GF-D8 (cell line): ENCODE measurements at regions not wholly inside any gene's neighbourhood (a gene's known extent, or its start where the extent isn't known, plus 50 kb on each side); places are given as distances from the start of the nearest gene placed in this dataset.
A peak's percentile ranks its signal among the peaks of the same experiment; 100 is the strongest.

Experiments used
- DNase-seq: peaks from one replicate; lab custom pipeline; 2025; lab: John Stamatoyannopoulos, UW

DNA sequence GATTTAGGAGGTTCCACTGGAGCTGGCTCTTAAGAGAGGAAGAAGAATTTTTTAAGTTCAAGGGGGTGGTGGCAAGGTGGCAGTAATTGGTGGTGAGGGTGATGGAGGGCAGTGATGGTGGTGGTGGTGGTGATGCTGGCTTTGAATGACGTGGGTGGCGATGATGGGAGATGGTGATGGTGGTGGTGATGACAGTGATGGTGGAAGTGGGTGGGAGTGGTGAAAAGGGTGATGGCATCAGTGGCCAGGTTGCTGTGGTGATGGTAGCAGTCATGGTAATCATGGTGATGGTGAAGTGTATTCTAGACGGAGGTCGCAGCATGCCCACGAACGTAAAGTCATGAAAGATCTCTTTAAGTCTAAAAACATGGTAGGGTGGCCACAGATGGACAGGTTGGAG is 197.3 kb downstream of the PTEN start:
- no peak for DNase-seq

DNA sequence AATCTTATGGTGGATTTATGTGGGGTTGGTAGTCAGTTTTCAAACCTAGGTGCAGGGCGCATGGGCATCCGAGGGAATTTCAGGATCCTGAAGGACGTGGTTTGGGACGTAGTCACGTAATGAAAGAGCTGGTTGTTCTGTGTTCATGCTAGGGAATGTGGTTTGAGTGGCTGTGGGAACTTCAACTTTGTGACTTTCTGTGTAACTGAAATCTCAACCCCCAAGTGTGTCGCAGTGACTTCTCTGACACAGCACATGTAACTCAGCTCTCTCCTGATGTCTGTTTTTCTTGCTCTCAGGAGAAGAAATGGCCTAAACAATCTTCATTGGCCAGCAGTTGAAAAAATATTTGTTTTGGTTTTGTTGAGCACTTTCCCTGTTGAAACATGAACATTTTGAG is 199.0 kb downstream of the PTEN start:
- no peak for DNase-seq

DNA sequence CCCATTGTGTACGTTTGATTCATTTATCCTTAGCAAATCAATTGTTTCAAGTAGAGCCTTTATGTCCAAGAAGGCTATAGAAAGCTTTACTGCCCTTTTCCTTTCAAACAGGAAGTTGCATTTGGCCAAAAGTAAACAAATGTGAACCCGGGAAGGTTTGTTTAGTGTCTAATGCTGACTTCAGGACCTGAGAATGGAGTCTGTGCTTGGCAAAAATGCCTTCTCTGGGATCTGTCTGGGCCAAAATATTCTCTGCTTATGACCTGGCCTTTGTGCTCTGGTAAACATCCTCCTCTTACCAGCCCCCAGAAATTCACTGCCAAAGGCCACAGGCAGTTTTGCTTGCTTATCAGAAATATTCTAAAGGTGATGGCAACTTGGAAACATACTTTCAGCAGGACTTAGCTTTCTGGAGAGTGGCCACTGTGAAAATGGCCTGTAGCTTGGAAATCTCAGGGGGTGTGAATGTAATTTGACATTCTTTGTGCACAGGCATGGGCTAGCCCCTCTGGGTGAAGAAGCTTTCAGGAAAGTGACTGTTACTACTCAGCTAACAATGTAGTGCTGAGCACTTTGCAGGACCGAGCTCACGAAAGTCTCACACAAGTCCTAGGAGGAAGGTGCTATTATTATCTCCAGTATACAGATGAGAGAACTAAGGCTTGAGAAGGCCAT is 199.5 kb downstream of the PTEN start:
- no peak for DNase-seq

DNA sequence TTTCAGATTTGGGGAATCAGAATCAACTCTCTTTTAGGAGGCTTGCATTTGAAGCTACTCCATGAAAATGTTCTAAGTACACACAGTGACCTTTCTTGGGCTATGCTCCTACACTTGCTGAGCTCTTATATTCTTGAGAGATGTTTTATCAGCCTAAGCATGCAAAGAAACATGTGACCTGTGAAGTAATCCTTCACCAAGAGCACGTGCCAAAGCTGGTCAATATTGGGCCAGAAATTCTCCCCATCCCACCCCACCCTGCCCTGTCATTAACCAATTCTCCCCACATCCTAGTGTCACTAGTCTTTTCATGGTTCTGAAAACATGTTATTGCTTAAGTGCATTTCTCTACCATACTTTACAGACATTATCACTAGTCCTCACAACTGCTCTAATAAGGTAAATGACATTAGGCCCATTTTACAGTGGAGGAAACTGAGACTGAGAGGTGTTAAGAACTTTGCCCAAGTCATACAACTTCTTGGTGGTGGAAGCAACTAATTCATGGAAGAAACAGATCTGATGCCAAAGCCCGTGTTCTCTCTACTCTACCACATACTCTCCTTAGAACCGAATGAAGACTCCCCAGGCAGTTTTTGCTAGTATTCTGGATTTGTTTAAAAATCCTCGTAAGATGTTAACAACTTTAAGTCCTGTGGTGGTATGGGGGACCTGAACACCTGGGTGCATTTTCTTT is 200.6 kb downstream of the PTEN start:
- DNase-seq: no peak

DNA sequence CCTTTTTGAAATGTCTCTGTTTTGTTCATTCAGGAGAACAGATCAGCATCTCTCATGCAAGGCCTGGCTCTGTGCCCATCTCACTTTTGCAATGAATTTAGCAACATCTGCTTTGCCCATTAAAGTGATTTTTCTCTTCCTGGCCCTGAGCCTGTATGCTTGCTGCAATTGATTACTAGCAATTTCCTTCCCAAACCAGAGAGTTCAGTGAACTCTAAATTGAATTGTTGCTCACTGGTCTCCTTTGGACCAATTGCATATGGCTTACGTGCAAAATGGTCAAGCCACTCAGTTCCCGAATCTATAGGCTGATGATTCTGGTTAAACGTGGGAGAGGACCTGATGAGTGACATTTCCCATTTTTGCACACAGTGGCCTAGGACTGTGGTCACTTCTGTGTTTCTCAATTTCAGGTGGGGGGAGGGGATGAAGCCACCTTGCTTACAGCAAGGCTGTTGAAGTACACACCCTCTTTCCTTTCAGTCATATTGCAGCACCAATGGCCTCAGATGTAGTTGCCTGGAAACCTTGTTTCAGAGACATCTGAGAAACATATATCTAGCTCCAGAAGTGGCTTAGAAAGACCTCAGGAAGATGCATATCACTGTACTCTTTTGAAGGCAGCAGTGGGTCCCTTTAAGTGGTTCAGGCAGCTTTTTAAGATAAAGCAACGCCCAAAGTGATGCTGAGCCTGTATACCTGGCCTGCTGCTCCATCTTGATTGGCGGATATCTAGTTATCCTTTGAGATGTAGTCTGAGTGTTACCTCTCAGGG is 201.4 kb downstream of the PTEN start:
- DNase-seq: peak; percentile 82

DNA sequence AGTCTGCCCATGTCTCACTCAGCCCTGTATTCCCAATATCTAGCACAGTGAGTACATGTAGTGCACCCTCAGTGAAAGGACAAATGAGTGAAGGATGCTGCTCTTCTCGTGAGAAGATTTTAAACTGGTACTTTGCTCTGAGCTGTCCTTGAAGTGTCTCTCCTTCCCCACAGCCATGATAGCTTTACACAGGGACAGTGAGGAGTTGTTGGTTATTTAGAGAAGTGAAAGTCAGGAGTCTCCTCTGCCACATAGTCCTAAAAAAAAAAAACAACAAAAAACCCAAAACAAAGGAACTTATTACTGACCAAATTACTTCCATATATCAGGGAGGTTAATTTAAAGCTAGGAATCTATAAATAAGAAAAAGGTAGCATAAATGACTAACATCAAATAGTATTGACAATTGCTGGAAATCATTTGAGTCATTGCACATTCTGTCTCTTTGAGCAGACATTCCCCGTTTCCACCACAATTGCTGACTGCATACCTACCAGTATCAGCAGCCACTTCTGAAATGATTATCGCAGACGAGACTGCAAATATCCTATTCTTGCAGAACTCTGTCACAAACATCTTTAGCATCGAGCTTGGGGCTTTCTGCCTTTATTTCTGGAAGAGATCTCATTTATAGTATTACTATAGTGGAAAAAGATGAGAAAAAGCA is 202.1 kb downstream of the PTEN start:
- no peak for DNase-seq

DNA sequence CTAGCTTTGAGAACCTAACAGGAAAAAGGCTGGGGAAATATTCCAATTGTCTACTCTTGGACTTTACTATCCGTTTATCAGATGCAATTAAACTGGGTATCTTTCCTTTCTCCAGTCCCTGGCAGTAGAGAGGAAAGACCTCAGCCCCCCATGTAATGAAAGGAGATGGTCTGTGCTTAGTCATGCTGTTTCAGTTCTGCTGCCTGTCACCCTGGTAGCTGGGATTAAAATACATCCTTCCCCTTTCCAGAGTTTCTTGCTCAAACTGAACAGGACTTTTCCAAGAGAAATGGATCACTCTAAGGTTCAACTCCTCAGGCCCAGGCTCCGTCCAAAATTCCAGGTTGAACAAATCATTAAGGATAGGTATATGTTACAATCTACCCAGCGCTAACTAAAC is 202.9 kb downstream of the PTEN start:
- no peak for DNase-seq

DNA sequence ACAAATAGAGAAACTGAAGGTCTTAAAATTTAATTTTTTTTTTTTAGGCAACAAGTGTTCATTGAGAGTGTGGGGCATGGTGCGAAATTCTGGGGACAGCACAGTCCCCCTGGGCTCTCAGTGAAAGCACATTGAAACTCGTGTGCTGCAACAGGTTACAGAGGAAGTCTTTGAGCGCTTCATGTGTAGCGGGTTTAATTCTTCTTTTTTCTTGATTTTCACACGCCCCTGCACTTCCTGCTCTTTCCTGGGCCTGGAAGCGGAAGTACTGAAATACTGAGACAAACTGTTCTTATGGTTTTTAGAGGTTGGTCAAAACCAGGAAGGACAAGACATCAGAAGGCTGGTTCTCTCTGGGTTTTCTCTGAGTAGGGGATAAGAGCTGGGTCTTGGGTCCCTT is 203.5 kb downstream of the PTEN start:
- DNase-seq: peak; percentile 81

DNA sequence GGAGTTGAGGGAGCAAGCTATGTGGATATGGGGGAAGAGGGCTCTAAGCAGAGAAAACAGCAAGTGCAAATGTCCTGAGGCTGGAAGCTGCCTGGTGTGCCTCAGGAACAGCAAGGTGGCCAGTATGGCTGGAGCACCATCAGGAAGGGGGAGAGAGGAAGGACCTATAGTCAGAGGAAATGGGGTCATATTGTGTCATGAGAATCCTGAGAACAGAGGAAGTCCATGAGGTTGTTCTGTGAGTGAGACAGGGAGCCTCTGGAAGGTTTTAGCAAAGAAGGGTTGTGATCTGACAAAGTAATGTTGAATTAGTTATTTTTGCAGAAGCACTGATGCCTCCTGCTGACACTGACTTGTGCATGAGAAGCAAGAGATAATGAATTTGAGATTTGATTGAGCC is 204.3 kb downstream of the PTEN start:
- no peak for DNase-seq

DNA sequence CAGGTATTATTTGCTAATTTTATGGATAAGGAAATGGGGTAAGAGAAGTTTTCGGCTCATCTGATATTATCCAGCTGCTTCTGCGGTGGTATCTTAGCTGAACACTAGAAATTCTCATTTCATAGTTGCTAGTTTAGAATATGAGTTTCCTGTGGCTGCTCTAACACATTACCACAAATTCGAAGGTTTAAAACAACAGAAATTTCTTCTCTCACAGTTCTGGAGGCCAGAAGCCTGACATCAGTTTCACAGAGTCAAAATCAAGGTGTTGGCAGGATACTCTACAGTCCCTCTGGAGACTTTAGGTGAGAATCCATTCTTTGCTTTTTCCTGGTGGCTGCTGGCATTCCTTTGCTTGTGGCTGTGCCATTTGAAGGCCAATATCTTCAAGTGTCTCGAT is 205.9 kb downstream of the PTEN start:
- DNase-seq: no peak

DNA sequence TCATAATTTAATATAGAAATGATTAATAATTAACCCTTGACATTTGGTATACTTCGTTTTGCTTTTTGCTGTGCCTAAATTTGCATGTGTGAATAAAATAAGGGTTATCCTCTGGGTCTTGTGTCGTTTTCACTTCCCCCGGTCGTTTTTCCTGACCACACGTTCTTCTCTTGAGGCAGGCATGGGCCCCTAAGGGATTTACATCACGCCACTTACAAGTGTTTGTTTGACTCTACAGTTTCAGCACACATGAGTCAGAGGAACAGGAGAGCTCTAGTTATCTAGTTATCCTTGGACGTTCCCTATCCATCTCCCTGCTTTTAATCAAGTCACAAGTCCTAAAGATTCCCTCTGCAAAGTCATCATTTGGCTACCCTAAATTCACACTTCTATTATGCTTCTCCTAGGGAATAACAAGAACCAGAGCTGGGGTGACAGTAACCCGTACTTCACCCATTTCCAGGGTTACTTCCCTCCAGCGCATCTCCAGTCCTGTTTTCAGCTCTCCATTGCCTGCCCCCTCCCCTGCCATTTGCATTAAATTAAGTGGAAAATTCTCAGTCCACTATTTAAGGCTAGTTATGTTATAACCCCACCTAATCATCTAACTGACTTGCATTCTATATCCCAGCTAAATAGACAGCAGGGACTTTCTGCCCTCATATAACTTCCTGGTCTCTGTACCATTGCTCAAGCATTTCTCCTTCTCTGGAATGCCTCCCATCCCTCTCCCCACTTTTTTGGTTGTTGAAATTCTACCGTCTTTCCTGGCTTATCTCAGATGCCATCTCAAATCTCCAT is 206.9 kb downstream of the PTEN start:
- no peak for DNase-seq

DNA sequence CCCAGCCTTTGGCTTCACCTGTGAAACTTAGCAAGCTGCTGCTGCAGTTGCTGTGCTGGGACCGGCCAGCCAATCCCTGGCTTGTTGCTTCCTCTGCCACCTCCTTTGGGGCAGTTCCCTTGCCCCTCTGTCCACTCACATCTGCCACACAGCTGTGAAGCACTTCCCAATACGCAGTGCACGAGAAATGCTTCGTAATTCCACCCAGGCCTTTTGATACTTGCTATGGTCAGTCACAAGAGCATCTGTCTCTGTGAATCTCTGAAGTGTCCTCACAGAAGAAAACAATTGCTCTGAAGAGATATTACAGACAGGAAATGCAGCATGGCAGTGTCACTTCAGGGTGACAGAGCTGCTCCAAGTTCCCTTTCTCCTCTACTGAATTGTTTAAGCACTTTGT is 208.5 kb downstream of the PTEN start:
- DNase-seq: no peak

DNA sequence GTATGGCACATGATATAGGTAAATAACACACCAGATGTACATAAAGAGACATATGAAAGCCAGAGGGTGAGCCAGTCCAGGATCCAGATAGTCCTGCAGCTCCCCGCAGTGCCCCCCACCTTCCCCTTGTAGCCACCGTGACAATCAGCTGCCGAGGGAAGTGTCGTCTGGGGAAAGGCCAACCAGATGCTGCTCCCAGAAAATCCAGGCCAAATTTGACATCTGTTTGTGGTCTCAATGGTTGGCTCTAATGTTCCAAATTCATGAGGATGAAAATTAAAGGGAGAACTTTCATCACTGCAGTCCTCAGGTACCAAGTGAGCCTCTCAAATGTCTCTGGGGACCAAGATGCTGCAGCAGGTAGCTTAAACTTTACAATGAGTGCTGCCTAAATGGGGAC is 210.3 kb downstream of the PTEN start:
- DNase-seq: no peak

DNA sequence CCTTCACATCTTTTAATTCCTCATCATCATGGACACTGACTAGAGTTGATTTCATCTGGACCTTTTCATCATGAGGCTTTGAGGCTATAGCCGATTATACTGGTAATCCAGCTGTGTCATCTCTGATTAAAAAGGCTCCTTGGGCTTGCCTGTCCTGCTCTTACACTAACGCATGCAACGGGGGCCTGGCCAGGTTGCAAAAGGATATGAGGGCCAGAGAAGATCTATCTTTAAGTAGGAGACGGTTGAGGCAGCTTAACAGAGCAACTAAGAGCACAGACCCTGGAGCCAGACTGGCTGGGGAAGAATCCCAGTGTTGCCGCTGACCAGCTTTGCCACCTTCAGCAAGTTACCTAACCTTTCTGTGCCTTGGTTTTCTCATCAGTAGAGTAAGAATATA is 211.5 kb downstream of the PTEN start:
- DNase-seq: no peak

DNA sequence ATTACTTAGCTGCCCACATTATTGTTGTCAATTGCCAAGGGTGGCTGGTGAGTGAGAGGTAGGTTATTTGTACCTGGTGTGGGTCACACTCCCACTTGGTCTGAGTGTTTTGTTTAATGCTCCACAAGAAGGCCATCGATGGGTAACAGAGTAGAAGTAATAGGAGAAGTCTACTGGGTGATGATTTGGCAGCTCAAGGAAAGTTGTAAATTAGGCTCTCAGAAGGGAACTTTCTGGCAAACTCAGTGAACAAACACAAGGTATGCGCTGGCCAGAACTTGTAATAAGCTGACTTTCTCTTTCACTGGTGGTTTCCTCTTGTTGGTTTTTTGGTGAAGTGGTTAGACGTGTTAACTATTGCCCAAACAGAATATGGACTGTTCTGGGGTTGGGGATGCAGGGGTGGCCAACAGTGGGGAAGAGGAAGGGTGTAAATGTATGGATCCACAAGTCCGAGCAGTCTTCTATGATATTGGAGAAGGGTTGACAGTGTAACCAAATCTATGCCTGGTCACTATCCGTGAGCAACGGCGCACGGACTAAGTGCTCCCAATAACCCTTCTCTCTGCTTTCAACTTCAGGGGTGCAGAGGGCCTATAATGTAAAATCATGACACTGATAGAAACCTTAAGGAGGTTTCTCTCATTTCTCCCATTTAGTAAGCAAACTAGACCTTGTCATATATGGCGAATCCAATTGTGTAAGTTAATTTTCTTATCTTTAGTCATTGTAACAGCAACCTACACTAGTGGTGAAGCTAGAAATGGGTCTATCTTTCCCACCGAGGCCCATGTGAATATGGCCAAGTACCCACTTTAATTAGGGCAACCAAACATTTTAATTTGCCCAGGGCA is 212.8 kb downstream of the PTEN start:
- no peak for DNase-seq

DNA sequence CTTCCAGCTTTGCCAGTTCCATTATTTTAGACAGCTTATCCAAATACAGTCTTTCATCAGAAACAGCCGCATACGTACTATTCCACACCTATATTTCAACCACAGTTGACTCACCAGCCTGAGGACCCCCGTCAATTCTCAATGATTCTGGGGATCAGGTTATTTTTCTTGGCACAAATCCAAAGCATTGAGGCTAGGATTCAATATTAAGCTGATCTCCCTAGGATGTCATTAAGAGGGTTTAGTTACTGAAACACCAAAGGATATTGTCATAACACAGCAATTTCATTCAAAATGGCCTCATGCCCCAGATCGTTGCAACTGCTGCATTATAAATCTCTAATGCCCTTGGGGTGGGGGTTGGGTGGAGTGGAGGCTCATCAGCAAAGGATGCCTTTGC is 214.6 kb downstream of the PTEN start:
- no peak for DNase-seq

DNA sequence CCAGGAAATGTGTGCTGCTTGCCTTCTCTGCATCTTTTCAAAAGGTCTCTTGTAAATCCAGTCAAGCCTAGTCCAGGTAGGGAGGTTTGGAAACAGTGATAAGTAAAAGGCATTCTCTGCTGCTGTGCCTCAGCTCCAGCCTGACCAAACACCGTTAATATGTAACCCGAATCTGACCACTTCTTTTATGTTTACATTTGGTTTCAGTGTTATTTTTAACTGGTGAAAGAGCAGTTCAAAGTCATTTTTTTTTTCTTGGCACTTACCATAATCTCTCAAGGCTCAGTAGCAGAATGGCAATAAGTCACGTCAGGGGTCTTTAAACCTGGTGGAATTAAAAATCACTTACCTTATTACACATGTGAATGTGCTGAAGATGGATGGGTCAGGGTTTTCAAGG is 216.8 kb downstream of the PTEN start:
- DNase-seq: no peak

DNA sequence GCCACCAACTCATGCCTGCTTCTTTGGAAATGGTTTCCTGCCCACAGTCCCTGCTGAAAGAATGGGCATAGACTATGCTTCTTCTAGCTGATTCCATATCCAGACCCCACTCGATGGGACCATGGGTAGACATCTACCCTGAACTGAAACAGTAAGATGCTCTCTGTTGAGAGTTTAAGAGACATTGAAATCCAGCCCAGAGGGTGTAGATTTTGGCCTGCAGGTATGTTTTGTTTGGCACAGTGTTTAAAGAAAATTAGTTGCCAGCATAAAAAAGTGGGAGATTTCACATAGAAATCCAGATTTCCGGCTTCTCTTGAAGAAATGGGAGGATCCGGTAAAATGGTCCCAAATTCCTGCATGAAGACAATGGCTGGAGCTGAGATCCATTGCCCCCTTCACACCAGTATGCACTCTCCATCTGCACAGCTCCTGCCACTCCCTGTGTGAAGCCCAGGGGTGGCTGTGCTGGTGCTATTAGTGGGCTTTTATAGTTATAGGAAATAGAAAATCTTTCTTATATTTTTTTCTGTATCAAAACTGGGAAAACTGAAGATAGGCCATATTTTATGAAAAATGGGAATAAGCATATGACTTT is 218.1 kb downstream of the PTEN start:
- no peak for DNase-seq

DNA sequence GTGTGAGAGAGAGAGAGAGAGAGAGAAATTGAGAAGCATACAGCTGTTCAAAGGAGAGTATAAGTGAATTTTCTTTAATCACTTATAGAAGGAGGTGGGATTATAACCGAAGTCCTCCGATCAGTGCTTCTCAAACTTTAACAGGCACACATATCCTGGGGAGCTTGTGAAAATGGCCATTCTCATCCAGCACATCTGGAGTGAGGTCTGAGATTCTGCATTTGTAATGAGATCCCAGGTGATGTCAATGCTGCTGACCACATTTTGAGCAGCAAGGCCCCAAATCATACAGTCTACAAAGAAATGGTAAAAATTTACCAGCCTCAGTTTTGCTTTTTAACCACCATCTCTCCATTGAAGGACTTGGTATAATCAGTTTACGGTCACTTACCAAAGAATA is 219.0 kb downstream of the PTEN start:
- no peak for DNase-seq

DNA sequence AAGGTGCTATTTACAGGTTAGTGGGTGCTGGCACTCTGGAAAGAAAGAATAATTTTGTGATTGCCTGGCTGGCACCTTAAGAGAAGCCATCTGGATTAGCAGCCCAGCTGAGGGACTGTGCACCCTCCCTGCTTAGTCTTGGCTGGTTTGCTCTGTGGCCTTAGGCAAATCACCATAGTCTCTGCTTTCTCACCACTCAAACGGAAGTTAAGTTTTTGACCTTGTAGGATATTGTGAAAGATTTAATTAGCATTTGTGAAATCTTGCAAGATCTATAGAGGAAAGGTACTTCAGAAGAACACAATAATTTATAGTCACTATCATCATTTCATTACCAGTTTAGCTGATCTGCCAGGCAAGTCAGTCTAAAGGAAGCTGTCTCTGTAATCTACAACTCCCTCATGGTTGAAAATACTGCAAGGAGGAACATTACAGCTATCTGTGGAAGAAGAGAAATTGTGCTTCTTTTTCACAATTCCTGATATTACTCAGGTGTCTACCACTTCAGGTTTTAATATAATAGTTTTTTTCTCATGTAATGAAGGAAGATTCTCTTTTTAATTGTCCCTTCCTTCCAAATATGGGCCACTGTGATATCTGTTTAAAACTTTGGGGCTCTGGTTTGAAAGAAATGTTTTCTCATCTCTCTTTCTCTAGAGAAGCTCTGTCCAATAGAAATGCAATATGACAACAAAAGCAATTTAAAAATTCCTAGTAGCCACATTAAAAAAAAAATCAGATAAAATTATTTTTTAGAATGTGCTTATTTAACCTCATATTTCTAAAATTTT is 219.6 kb downstream of the PTEN start:
- peak; percentile 49 for DNase-seq
